GM23338 (cell line): ENCODE measurements at regions not wholly inside any gene's neighbourhood (a gene's known extent, or its start where the extent isn't known, plus 50 kb on each side); places are given as distances from the start of the nearest gene placed in this dataset.

Experiments
- CTCF ChIP-seq, 2 experiments: fragments of 200-600 bp in 1 of 2; sonication (generic) in 1 of 2; conservative IDR thresholded peaks; 2 replicates each; pipeline versions ENCODE4 v1.5.1 to v1.6.1; 2016 to 2017; ENCODE audit warnings: antibody characterized with exemption in 2 of 2, low read depth in 2 of 2, mild to moderate bottlenecking in 2 of 2, moderate library complexity in 1 of 2
- EZH2phosphoT487 ChIP-seq: fragments of 200-600 bp; sonication (generic); IDR thresholded peaks from one replicate; pipeline ENCODE4 v1.8.1; 2018; ENCODE audit warnings: antibody characterized with exemption; ENCODE audit not compliant: unreplicated experiment
- POLR2AphosphoS5 ChIP-seq: IDR thresholded peaks from 2 replicates; pipeline ENCODE4 v1.6.1; 2016; ENCODE audit warnings: antibody characterized with exemption, low read depth
- ZNF331 ChIP-seq: fragments of 250-450 bp; sonication (Bioruptor Pico); IDR thresholded peaks from 2 replicates; pipeline ENCODE4 v1.5.0; 2020; ENCODE audit warnings: low read depth, mild to moderate bottlenecking, moderate library complexity

GRCh38 chr9:8053501-8053900 is 253.9 kb upstream of the DMAC1 start:
- no peak for TF ChIP-seq CTCF (conservative IDR thresholded peaks at IDR 0.05; ENCODE audit: low read depth in 2 of 2)
- no peak for TF ChIP-seq POLR2AphosphoS5
- no peak for TF ChIP-seq EZH2phosphoT487
- TF ChIP-seq ZNF331 (CRISPR knock-in tag), result no peak
